SK-N-SH treated with all-trans-retinoic acid at 6 μM for 48 hours (cell line): ENCODE measurements at regions not wholly inside any gene's neighbourhood (a gene's known extent, or its start where the extent isn't known, plus 50 kb on each side); places are given as distances from the start of the nearest gene placed in this dataset.

Experiments used
- ARNTL ChIP-seq: fragments of 450-650 bp; formaldehyde crosslinking; IDR thresholded peaks from 2 replicates; pipeline ENCODE4 v1.5.0; 2020; ENCODE audit warnings: low read depth, mild to moderate bottlenecking, moderate library complexity, borderline replicate concordance
- CSDC2 ChIP-seq: fragments of 250-450 bp; sonication (Bioruptor Pico); IDR thresholded peaks from 2 replicates; pipeline ENCODE4 v1.5.0; 2020; ENCODE audit warnings: mild to moderate bottlenecking, moderate library complexity
- PATZ1 ChIP-seq: fragments of 250-450 bp; sonication (Bioruptor Pico); IDR thresholded peaks from 2 replicates; pipeline ENCODE4 v1.8.0; 2020; ENCODE audit warnings: mild to moderate bottlenecking, moderate library complexity, borderline replicate concordance
- RARB ChIP-seq: fragments of 250-450 bp; sonication (Bioruptor Pico); IDR thresholded peaks from 2 replicates; pipeline ENCODE4 v1.8.0; 2021; ENCODE audit warnings: mild to moderate bottlenecking, moderate library complexity
- SNAI2 ChIP-seq: fragments of 250-450 bp; sonication (Bioruptor Pico); IDR thresholded peaks from 2 replicates; pipeline ENCODE4 v1.5.0; 2020; ENCODE audit warnings: mild to moderate bottlenecking, moderate library complexity

- no peak for TF ChIP-seq ARNTL (CRISPR knock-in tag)
- TF ChIP-seq RARB (CRISPR knock-in tag) = no peak
- TF ChIP-seq CSDC2 (CRISPR knock-in tag) = no peak
- TF ChIP-seq SNAI2 (CRISPR knock-in tag) = no peak
- no peak for TF ChIP-seq PATZ1 (CRISPR knock-in tag)
Observed at GRCh38 chr21:19992540-19992939, 1005.7 kb upstream of the NCAM2 start.
